ENCODE measurements at regions not wholly inside any gene's neighbourhood (a gene's known extent, or its start where the extent isn't known, plus 50 kb on each side); places are given as distances from the start of the nearest gene placed in this dataset.

- TF ChIP-seq CTCF (IDR thresholded peaks at IDR 0.05; ENCODE audit: low read depth, low read length, missing input control) (no peak), RXRA (IDR thresholded peaks at IDR 0.05) (no peak), GABPA (IDR thresholded peaks at IDR 0.05 in 1 of 2, conservative IDR thresholded peaks at IDR 0.05 in 1 of 2) (no peak), EGR1 (IDR thresholded peaks at IDR 0.05; ENCODE audit: low read depth in 2 of 2) (no peak), ZBTB33 (IDR thresholded peaks at IDR 0.05) (no peak), TAF1 (conservative IDR thresholded peaks at IDR 0.05) (no peak)
- TF ChIP-seq, protein P1, sequence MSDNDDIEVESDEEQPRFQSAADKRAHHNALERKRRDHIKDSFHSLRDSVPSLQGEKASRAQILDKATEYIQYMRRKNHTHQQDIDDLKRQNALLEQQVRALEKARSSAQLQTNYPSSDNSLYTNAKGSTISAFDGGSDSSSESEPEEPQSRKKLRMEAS (IDR thresholded peaks at IDR 0.05) = no peak
- TF ChIP-seq, protein P2, sequence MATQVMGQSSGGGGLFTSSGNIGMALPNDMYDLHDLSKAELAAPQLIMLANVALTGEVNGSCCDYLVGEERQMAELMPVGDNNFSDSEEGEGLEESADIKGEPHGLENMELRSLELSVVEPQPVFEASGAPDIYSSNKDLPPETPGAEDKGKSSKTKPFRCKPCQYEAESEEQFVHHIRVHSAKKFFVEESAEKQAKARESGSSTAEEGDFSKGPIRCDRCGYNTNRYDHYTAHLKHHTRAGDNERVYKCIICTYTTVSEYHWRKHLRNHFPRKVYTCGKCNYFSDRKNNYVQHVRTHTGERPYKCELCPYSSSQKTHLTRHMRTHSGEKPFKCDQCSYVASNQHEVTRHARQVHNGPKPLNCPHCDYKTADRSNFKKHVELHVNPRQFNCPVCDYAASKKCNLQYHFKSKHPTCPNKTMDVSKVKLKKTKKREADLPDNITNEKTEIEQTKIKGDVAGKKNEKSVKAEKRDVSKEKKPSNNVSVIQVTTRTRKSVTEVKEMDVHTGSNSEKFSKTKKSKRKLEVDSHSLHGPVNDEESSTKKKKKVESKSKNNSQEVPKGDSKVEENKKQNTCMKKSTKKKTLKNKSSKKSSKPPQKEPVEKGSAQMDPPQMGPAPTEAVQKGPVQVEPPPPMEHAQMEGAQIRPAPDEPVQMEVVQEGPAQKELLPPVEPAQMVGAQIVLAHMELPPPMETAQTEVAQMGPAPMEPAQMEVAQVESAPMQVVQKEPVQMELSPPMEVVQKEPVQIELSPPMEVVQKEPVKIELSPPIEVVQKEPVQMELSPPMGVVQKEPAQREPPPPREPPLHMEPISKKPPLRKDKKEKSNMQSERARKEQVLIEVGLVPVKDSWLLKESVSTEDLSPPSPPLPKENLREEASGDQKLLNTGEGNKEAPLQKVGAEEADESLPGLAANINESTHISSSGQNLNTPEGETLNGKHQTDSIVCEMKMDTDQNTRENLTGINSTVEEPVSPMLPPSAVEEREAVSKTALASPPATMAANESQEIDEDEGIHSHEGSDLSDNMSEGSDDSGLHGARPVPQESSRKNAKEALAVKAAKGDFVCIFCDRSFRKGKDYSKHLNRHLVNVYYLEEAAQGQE (IDR thresholded peaks at IDR 0.05) = no peak
Measured at GRCh38 chr2:131590366-131590765, 62.7 kb downstream of the CCDC74A start.

All from liver (tissue), 3 donors.